Glutamatergic neuron (in vitro differentiated cells): ENCODE measurements at regions not wholly inside any gene's neighbourhood (a gene's known extent, or its start where the extent isn't known, plus 50 kb on each side); places are given as distances from the start of the nearest gene placed in this dataset.

ENCODE experiments used
- DNase-seq: peaks from one replicate; pipeline ENCODE4 v3.0.0; 2022
- H3K27ac Mint-ChIP-seq: one replicate; pipeline ENCODE4 v1.8.0; 2020; ENCODE audit warnings: mild to moderate bottlenecking, mixed read lengths, inconsistent platforms; ENCODE audit not compliant: unreplicated experiment
- H3K27me3 Mint-ChIP-seq: one replicate; pipeline ENCODE4 v1.8.0; 2020; ENCODE audit warnings: mild to moderate bottlenecking, moderate library complexity, mixed read lengths, inconsistent platforms; ENCODE audit not compliant: unreplicated experiment
- H3K36me3 Mint-ChIP-seq: one replicate; pipeline ENCODE4 v1.8.0; 2020; ENCODE audit warnings: mild to moderate bottlenecking, mixed read lengths, inconsistent platforms; ENCODE audit not compliant: unreplicated experiment
- H3K4me1 Mint-ChIP-seq: one replicate; pipeline ENCODE4 v1.8.0; 2020; ENCODE audit warnings: mild to moderate bottlenecking, low read depth, mixed read lengths, inconsistent platforms; ENCODE audit not compliant: unreplicated experiment
- H3K4me3 Mint-ChIP-seq: one replicate; pipeline ENCODE4 v1.8.0; 2020; ENCODE audit warnings: mild to moderate bottlenecking, mixed read lengths, inconsistent platforms; ENCODE audit not compliant: unreplicated experiment
- H3K9me3 Mint-ChIP-seq: one replicate; pipeline ENCODE4 v1.8.0; 2020; ENCODE audit warnings: mild to moderate bottlenecking, moderate library complexity, mixed read lengths, inconsistent platforms; ENCODE audit not compliant: unreplicated experiment
- TF ChIP-seq, protein P1 (sequence below): fragments of 200-600 bp; sonication (generic); IDR thresholded peaks from one replicate; pipeline ENCODE4 v1.5.0; 2021; ENCODE audit not compliant: partially characterized antibody, unreplicated experiment

DNA sequence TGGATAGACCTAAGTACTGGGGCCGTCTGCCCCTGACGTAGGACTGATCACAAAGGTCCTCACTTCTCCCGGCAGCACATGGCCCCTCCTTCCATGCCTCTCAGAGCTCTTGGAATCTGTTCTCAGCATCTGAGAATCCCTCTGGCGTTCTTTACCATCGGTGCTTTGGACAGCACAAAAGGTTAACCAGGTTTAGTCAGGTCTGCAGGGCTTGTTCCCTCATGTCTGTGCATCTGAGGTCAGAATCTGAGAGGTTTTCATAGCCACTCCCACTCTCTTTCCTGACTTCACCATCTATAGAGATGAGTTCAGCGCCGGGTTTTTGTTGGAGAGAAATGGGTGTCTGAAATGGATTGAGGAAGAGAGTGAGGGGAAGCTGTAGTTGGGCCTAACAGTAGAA, 130.0 kb upstream of the ARHGAP5 start:
- H3K4me3 Mint-ChIP-seq = no peak overlapping the region
- TF ChIP-seq, protein P1, sequence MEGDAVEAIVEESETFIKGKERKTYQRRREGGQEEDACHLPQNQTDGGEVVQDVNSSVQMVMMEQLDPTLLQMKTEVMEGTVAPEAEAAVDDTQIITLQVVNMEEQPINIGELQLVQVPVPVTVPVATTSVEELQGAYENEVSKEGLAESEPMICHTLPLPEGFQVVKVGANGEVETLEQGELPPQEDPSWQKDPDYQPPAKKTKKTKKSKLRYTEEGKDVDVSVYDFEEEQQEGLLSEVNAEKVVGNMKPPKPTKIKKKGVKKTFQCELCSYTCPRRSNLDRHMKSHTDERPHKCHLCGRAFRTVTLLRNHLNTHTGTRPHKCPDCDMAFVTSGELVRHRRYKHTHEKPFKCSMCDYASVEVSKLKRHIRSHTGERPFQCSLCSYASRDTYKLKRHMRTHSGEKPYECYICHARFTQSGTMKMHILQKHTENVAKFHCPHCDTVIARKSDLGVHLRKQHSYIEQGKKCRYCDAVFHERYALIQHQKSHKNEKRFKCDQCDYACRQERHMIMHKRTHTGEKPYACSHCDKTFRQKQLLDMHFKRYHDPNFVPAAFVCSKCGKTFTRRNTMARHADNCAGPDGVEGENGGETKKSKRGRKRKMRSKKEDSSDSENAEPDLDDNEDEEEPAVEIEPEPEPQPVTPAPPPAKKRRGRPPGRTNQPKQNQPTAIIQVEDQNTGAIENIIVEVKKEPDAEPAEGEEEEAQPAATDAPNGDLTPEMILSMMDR = no peak
- no peak overlapping the region for H3K27ac Mint-ChIP-seq
- H3K27me3 Mint-ChIP-seq = peaks cover 8% of the 10 kb centered on the region
- no peak for DNase-seq
- H3K4me1 Mint-ChIP-seq = peaks cover 52% of the 10 kb centered on the region
- H3K36me3 Mint-ChIP-seq = no peaks in the 10 kb centered on the region
- peaks cover 7% of the 10 kb centered on the region for H3K9me3 Mint-ChIP-seq

DNA sequence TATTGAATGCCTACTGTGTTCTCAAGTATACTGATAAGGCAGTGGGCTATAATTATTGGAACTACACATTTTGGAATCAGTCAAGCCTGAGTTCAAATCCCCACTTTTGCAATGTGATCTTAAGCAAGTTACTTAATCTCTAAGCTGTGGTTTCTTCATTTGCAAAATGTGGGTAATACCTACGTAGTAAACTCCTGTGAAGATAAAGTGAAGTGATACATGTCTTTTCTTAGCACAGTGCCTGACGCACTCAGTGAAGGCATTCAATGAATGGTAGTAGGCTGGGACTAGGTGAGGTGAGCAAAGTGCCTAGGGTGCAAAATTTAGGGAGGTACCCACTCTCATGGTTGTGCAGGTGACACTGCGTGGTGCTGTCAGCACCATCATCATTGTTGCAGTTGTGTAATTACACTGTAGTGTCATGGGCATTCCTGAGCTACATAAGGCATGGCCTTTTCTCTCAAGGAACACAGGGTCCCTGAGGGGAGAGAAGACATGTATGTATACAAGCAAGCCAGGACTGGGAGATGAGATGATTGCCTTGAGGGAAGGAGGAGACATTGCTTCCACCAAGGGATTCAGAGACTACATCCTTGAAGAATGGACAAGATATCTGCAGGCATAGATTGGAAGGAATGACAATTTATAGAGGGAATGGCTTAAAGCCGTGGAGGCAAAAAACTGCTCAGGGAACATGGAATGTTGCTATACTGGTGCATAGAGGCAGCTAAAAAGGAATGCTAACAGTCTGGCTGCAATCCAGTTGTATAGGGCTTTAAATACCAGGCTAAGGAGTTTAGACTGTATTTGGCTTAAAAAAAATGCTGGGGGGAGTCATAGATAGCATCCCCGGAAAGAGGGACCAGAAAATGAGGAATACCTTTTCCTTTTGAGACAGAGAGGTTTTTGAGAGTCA, 129.2 kb upstream of the ARHGAP5 start:
- H3K36me3 Mint-ChIP-seq = no peaks in the 10 kb centered on the region
- no peak overlapping the region for H3K27ac Mint-ChIP-seq
- TF ChIP-seq, protein P1 = no peak

DNA sequence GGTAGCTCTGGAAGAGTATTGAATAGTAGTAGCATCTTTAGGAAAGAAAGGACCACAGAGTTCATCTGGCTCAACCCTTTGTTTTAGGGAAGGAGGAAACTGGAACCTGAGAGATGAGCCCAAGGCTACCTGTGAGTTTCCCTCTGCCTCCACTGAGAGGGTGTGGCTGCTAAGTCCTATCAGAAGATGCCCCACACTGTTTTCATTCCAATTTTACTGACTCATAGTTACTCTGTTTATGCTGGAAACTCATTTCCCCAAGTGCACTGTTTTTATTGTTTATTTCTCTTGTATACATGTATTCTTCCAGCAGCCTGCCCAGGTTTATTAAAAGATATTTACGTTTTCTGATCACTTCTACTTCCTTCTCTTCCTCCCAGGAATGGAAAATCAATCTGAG, 127.4 kb upstream of the ARHGAP5 start:
- TF ChIP-seq, protein P1 = no peak
- no peak overlapping the region for H3K27ac Mint-ChIP-seq

More for the DNA sequence above, 129.2 kb upstream of the ARHGAP5 start:
- H3K4me1 Mint-ChIP-seq = peaks cover 49% of the 10 kb centered on the region
- peaks cover 8% of the 10 kb centered on the region for H3K27me3 Mint-ChIP-seq
- DNase-seq = no peak
- H3K4me3 Mint-ChIP-seq = no peak overlapping the region
- H3K9me3 Mint-ChIP-seq = peaks cover 7% of the 10 kb centered on the region

DNA sequence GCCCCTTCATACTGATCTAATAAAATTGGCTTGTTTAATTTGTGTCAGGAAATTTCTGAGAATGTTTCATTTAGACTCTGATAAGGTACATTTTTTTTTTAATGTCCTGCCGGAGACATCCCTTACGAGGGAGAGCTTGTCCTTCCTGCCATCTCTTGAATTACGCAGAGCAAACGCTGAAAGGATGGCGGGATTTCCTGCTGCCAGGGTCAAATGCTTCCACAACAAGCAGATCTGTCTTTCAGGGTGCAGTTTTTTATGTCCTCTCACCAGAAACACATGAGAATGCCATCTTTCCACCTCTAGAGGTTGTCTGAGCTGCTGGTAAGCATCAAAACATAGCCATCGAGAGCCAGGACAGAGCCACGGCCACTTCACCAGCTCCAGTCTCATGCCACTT, 126.8 kb upstream of the ARHGAP5 start:
- H3K27ac Mint-ChIP-seq = peak overlapping the region; percentile 83
- peaks cover 7% of the 10 kb centered on the region for H3K27me3 Mint-ChIP-seq
- no peaks in the 10 kb centered on the region for H3K36me3 Mint-ChIP-seq
- H3K4me3 Mint-ChIP-seq = peak overlapping the region; percentile 27
- TF ChIP-seq, protein P1 = no peak
- peaks cover 27% of the 10 kb centered on the region for H3K4me1 Mint-ChIP-seq
- no peak for DNase-seq
- peaks cover 7% of the 10 kb centered on the region for H3K9me3 Mint-ChIP-seq

More for the DNA sequence above, 127.4 kb upstream of the ARHGAP5 start:
- Mint-ChIP-seq H3K4me1 (peaks cover 33% of the 10 kb centered on the region), H3K27me3 (peaks cover 7% of the 10 kb centered on the region), H3K9me3 (peaks cover 8% of the 10 kb centered on the region), H3K36me3 (no peaks in the 10 kb centered on the region), H3K4me3 (no peak overlapping the region)
- no peak for DNase-seq
